Caco-2 (cell line): ENCODE measurements at regions not wholly inside any gene's neighbourhood (a gene's known extent, or its start where the extent isn't known, plus 50 kb on each side); places are given as distances from the start of the nearest gene placed in this dataset.

Experiments
- BruUV-seq: library from RNA; stranded (reverse); fragments of 400-500 nt; replicated peaks from 2 replicates; lab custom pipeline; 2021; lab: Mats Ljungman, UMichigan
- CTCF ChIA-PET: fragments of 300-600 bp; sonication (Branson Sonifier 250); formaldehyde crosslinking; loops from one replicate; lab custom pipeline; 2022; ENCODE audit warnings: antibody characterized with exemption; lab: Charles Lee
- POLR2A ChIA-PET: fragments of 300-600 bp; sonication (Branson Sonifier 250); formaldehyde crosslinking; loops from one replicate; lab custom pipeline; 2022; ENCODE audit warnings: antibody characterized with exemption; lab: Charles Lee
- DNase-seq, 2 experiments: peaks; one replicate each; pipeline versions ENCODE4 v3.0.0 to v3.0.0-alpha.2; 2020 to 2022
- H3K27me3 ChIP-seq: replicated peaks from 2 replicates; pipeline ENCODE4 v1.6.0; 2011; ENCODE audit warnings: low read length; ENCODE audit not compliant: control insufficient read depth, insufficient read depth
- H3K36me3 ChIP-seq: 2 replicates; pipeline ENCODE4 v1.5.1; 2011; ENCODE audit warnings: low read length; ENCODE audit not compliant: control insufficient read depth, insufficient read depth
- H3K4me1 ChIP-seq: fragments of 250-450 bp; sonication (Bioruptor Pico); 2 replicates; pipeline ENCODE4 v1.5.1; 2020; ENCODE audit warnings: mild to moderate bottlenecking
- H3K4me3 ChIP-seq: 2 replicates; pipeline ENCODE4 v1.5.1; 2011; ENCODE audit warnings: low read depth, mild to moderate bottlenecking, control low read depth, low read length
- H3K9me3 ChIP-seq: fragments of 250-450 bp; sonication (Bioruptor Pico); 2 replicates; pipeline ENCODE4 v1.5.1; 2020; ENCODE audit warnings: mild to moderate bottlenecking, moderate library complexity
- H3K27ac Mint-ChIP-seq: one replicate; pipeline ENCODE4 v1.8.0; 2022; ENCODE audit warnings: mixed read lengths; ENCODE audit not compliant: unreplicated experiment
- H3K27me3 Mint-ChIP-seq: one replicate; pipeline ENCODE4 v1.8.0; 2022; ENCODE audit warnings: mixed read lengths; ENCODE audit not compliant: insufficient read depth, unreplicated experiment
- H3K36me3 Mint-ChIP-seq: one replicate; pipeline ENCODE4 v1.8.0; 2022; ENCODE audit warnings: mild to moderate bottlenecking, mixed read lengths; ENCODE audit not compliant: insufficient read depth, unreplicated experiment
- H3K4me1 Mint-ChIP-seq: one replicate; pipeline ENCODE4 v1.8.0; 2022; ENCODE audit warnings: low read depth, mixed read lengths; ENCODE audit not compliant: unreplicated experiment
- H3K4me3 Mint-ChIP-seq: one replicate; pipeline ENCODE4 v1.8.0; 2022; ENCODE audit warnings: mild to moderate bottlenecking, moderate library complexity, mixed read lengths; ENCODE audit not compliant: unreplicated experiment
- H3K9me3 Mint-ChIP-seq: one replicate; pipeline ENCODE4 v1.8.0; 2022; ENCODE audit warnings: mixed read lengths; ENCODE audit not compliant: unreplicated experiment
- intact Hi-C: fragments of 100-400 bp; cut with micrococcal nuclease; formaldehyde crosslinking; loops from one replicate; pipeline ENCODE4 v1.10.0; 2022; ENCODE audit not compliant: unreplicated experiment
- TF ChIP-seq, protein P1 (sequence below), 2 experiments: fragments of 200-600 bp in 1 of 2; IDR thresholded peaks; 1 replicate in 1 of 2; 2 replicates in 1 of 2; pipeline versions ENCODE4 v1.5.1 to v1.8.0; 2011 to 2022; ENCODE audit warnings: antibody characterized with exemption in 1 of 2, control low read depth in 1 of 2, inconsistent platforms in 1 of 2, low read depth in 1 of 2, low read length in 1 of 2, mild to moderate bottlenecking in 1 of 2, moderate library complexity in 1 of 2; ENCODE audit not compliant: insufficient read depth in 1 of 2, severe bottlenecking in 1 of 2, unreplicated experiment in 1 of 2

GRCh38 chr2:226358688-226359087 is 440.9 kb downstream of the IRS1 start:
- CTCF ChIA-PET = no interaction called here
- Mint-ChIP-seq H3K27ac (no peak overlapping the region), H3K9me3 (peaks cover 18% of the 10 kb centered on the region), H3K27me3 (no peaks in the 10 kb centered on the region), H3K36me3 (no peaks in the 10 kb centered on the region), H3K4me1 (no peaks in the 10 kb centered on the region), H3K4me3 (no peak overlapping the region)
- no TSS peak for BruUV-seq
- Histone ChIP-seq H3K36me3 (no peaks in the 10 kb centered on the region), H3K4me3 (no peak overlapping the region), H3K9me3 (no peaks in the 10 kb centered on the region), H3K4me1 (no peaks in the 10 kb centered on the region), H3K27me3 (no peaks in the 10 kb centered on the region)
- POLR2A ChIA-PET = no interaction called here
- TF ChIP-seq, protein P1, sequence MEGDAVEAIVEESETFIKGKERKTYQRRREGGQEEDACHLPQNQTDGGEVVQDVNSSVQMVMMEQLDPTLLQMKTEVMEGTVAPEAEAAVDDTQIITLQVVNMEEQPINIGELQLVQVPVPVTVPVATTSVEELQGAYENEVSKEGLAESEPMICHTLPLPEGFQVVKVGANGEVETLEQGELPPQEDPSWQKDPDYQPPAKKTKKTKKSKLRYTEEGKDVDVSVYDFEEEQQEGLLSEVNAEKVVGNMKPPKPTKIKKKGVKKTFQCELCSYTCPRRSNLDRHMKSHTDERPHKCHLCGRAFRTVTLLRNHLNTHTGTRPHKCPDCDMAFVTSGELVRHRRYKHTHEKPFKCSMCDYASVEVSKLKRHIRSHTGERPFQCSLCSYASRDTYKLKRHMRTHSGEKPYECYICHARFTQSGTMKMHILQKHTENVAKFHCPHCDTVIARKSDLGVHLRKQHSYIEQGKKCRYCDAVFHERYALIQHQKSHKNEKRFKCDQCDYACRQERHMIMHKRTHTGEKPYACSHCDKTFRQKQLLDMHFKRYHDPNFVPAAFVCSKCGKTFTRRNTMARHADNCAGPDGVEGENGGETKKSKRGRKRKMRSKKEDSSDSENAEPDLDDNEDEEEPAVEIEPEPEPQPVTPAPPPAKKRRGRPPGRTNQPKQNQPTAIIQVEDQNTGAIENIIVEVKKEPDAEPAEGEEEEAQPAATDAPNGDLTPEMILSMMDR (IDR thresholded peaks at IDR 0.05; ENCODE audit: insufficient read depth in 1 of 2, low read depth in 1 of 2, low read length in 1 of 2, severe bottlenecking in 1 of 2, unreplicated experiment in 1 of 2) = no peak
- intact Hi-C loops = no loop called here
- no peak for DNase-seq

GRCh38 chr2:226357816-226358215 is 441.8 kb downstream of the IRS1 start:
- Mint-ChIP-seq H3K27me3 (no peaks in the 10 kb centered on the region), H3K4me1 (no peaks in the 10 kb centered on the region), H3K4me3 (no peak overlapping the region), H3K9me3 (peaks cover 11% of the 10 kb centered on the region), H3K36me3 (no peaks in the 10 kb centered on the region), H3K27ac (no peak overlapping the region)
- no TSS peak for BruUV-seq
- Histone ChIP-seq H3K27me3 (no peaks in the 10 kb centered on the region), H3K36me3 (no peaks in the 10 kb centered on the region), H3K9me3 (no peaks in the 10 kb centered on the region), H3K4me3 (no peak overlapping the region), H3K4me1 (no peaks in the 10 kb centered on the region)
- CTCF ChIA-PET = no interaction called here
- TF ChIP-seq, protein P1 (IDR thresholded peaks at IDR 0.05; ENCODE audit: insufficient read depth in 1 of 2, low read depth in 1 of 2, low read length in 1 of 2, severe bottlenecking in 1 of 2, unreplicated experiment in 1 of 2) = no peak
- intact Hi-C loops = no loop called here
- DNase-seq = no peak
- POLR2A ChIA-PET = no interaction called here

GRCh38 chr2:226355600-226355999 is 444.0 kb downstream of the IRS1 start:
- intact Hi-C loops = no loop called here
- DNase-seq = no peak
- H3K4me1 ChIP-seq = no peaks in the 10 kb centered on the region
- no peaks in the 10 kb centered on the region for H3K36me3 ChIP-seq
- Mint-ChIP-seq H3K27ac (no peak overlapping the region), H3K9me3 (no peaks in the 10 kb centered on the region), H3K27me3 (no peaks in the 10 kb centered on the region), H3K4me3 (no peak overlapping the region), H3K4me1 (no peaks in the 10 kb centered on the region), H3K36me3 (no peaks in the 10 kb centered on the region)
- TF ChIP-seq, protein P1 (IDR thresholded peaks at IDR 0.05; ENCODE audit: insufficient read depth in 1 of 2, low read depth in 1 of 2, low read length in 1 of 2, severe bottlenecking in 1 of 2, unreplicated experiment in 1 of 2) = no peak
- ChIA-PET CTCF (no interaction called here), POLR2A (no interaction called here)
- no peaks in the 10 kb centered on the region for H3K9me3 ChIP-seq
- no TSS peak for BruUV-seq
- H3K4me3 ChIP-seq = no peak overlapping the region
- no peaks in the 10 kb centered on the region for H3K27me3 ChIP-seq
